ENCODE measurements at regions not wholly inside any gene's neighbourhood (a gene's known extent, or its start where the extent isn't known, plus 50 kb on each side); places are given as distances from the start of the nearest gene placed in this dataset.
"Not testable (repeated sequence)": the region's sequence is repeated elsewhere in the genome, so short reads cannot be mapped to it uniquely, and the experiment has no call there.

DNA sequence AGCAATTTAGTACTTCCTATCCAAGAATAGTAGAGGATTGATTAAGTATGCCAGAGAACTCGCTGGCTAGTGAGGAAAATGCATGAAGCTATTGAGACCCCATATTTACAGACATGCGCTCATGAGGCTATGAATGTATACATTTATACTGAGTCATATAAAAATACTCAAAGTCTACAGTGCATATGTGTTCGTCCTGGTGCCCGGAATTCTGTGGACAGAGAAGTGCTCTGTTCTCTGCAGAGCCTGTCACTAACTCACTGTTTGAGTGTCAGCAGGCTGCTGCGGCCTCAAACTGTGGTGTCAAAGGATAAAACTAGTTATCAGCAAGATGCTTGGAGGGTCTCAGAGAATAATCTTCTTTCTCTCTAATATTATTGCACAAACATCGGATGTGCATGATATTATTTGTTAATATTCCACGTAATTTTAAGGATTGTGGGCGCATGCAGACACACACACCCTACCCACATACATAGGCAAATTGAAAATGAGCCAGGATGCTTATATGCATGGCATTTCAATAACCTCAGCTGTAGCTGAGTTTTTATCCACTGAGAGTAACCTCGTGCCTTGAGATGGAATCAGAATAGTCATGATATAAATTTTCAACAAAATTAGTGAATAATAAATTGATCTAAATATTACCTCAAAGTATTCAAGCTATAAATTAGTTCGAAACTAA is 50.0 kb upstream of the TSC22D2 start:
- DNase-seq (ENCODE audit: low read depth in 3 of 3) = no peak

DNA sequence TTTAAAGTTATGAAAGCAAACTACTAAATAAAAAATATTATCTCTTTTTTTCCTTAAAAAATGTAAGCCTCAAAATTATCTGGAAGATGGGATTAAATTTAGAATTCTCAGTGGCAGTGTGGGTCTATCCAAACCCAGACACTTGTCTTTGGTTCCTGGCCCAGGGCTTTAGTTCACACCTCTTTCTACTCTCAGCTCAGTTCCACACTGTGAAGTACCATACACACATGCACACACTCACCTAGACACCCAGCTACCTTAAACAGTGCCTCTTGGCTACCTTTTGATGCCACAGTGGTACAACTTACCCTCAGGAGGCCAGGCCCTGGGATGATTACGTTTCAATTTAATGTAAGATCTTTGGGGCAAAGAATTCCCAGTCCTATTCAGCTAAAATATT is 51.0 kb upstream of the TSC22D2 start:
- DNase-seq (ENCODE audit: low read depth in 3 of 3) = no peak

DNA sequence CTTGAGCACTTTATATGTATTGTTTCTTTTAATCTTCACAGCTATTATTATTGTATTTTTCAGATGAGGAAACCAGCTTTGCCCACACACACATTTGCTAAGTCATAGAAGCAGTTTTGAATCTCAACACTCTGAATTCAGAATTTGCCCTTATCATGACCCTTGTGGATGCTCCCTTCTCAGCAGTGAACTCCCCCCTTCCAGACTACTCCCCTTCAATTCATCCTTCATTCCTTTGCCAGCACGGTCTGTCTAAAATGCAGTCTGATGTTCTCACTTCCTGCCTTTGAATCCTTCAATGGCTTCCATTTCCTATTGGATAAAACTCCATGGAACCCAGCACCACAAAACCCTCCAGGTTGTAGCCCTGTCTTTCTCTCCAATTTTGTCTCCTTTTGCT is 52.5 kb upstream of the TSC22D2 start:
- DNase-seq (ENCODE audit: low read depth in 3 of 3) = no peak

DNA sequence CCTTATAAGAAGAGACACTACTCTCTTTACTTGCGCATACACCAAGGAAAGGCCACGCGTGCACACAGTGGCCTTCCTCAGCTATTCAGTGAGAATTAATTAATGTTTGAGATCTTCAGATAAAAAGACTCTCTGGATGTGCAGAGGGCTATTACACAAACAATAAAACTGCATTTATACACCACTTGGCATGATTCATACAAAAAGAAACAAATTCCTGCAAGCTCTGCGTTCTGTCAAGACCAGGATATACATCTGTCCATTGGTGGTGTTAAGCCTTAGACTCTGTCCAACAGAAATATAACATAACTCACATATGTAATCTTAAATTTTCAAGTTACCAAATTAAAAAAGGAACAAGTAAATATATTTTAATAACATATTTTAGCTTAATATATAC is 55.2 kb upstream of the TSC22D2 start:
- DNase-seq (ENCODE audit: low read depth in 3 of 3) = no peak

DNA sequence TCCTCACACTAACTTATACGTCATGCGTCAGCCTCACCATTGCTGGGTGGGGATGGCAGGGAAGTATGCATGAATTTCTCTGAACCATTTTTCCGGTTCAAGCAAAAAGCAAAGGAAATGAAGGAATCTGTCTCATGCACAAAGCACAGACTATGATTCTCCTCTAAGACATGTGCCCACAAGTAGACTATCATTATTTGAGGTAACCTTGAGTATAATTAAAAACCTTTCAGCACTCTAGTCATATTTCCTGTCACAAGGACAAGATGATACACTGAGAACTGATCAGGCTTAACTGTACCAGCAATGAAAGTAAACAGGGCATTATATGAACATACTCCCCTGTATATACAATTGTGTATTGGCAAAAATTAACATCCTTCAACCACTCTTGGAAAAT is 56.7 kb upstream of the TSC22D2 start:
- no peak for DNase-seq (ENCODE audit: low read depth in 3 of 3)

DNA sequence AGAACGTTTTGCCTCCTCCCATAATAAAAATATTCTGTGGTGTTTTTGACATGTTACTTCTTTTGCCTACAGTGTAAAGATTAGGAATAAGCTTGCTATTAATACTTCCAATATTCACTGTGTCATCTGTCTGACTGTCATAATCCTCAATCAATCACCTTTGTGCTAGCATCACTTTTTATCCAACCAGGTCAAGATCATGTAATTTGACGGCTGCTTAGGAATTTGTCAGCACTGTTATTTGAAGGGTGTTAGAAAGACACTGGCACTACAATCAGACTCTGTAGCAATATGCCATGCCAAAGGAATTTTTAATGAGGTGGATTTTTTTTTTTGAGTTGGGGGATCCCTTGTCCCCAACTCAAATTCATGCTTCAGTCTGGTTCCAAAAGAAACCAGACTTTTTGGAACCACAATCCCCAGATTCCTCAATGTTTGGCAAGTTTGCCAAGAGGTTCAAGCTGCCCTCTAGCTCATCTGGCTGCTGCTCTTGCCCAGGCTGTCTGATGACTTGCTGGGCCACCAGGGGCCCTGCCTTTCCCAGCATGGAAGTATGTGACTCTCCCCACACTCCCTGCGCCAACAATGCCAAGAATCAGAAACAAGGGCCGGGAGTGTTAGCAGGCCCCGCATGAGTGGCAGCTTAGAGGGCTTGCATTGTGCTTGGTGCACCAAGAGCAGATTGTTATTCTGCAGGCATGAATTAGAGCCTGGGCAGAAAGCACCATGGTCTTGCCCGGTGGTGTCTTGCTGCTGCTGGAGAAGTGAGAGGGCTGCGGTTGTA is 58.6 kb upstream of the TSC22D2 start:
- no peak for DNase-seq (ENCODE audit: low read depth in 3 of 3)

DNA sequence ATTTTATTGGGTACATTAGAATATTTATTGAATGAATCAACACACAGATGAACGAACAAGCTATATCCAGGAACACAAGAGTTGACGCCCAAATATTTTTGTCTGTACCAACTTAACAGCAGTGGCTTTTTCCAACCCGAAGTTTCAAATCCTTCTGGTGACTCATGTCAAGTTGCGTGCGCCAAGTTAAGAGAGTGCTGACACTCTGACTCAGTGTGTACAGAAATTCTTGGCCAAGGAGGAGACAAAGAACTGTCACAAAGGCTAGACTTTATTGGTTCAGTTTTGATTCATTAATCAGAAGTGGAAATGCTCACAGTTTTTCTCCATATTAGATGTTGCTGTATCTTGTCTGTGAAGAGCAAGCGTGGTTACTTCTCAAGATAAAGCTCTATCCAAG is 59.6 kb upstream of the TSC22D2 start:
- DNase-seq (ENCODE audit: low read depth in 3 of 3) = no peak

DNA sequence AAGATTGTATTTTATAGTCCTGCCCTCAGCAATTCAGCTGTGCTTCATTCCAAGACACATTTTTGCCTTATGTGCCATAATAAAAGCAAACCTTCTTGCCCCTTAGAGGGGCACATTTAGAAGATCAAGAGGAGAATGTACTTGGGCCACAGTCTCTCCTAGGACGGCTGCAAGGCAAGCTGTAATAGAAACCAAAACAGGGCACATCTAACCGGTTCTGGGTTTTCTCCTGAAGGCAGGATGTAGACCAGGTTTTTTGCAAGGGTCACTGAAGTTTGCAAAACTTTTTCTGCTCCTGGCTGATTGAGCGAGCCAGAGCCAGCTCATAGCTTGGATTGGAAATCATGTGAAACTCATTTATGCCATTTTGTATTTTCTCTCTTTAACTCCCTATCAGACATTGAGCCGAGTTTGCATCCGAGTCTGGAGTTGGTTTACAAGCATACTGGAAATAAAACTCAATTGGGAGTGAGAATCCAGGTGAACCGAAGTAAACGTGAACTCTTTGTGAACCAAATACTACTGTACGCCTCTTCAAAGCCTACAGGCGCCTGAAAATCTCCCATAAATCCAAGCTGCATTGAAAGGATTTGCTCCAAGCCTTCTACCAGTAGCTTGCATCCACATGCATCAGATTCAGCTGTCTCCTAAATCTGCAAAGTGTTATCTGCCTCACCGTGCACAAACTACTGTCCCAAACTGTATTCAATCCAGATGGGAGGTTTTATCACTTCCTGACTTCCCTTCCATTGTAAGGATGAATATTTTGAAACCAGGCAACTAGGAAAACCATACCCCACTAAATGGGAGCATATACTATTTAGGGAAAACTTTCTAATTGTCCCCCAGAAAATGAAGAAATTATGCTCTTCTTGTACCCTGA is 60.9 kb upstream of the TSC22D2 start:
- no peak for DNase-seq (ENCODE audit: low read depth in 3 of 3)

DNA sequence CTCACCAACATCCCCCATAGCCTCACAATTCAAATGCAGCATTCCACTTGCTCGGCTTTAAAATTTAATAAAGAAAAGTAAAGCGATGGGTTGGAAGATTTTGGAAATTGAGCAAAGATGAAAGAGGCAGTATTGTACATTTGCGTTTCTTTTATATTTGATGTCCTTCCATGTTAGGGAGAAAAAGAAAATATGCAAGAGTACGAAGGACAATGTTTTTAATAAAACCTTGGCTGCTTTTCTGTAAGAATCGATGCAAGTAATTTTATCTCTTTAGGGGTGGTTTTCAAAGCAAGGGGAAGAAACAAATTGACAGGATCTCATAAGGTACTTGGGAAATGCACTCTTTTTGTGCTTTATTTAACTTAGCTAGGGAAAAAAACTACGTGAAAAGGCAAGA is 61.8 kb upstream of the TSC22D2 start:
- no peak for DNase-seq (ENCODE audit: low read depth in 3 of 3)

DNA sequence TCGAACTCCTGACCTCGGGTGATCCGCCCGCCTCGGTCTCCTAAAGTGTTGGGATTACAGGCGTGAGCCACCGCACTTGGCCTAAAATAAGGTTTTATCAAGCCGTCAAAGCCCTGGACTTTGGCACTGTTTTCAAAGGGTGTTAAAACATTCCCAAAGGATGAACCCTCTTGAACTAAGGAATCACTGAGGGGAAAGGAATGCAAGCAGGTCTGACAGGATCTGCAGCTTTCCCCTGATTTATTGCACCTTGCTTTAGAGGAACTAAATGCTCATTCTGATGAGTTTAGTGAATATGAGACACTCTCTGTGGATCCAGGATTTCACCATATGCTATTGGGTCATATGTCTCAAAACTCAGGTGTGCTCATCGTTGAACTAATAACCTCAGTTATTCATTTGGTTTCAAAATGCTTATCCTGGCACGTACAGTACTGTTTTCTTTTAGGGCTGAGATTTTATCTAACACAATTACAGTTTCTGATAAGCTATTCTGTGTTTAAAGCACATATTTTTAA is 63.0 kb upstream of the TSC22D2 start:
- no peak for DNase-seq (ENCODE audit: low read depth in 3 of 3)

DNA sequence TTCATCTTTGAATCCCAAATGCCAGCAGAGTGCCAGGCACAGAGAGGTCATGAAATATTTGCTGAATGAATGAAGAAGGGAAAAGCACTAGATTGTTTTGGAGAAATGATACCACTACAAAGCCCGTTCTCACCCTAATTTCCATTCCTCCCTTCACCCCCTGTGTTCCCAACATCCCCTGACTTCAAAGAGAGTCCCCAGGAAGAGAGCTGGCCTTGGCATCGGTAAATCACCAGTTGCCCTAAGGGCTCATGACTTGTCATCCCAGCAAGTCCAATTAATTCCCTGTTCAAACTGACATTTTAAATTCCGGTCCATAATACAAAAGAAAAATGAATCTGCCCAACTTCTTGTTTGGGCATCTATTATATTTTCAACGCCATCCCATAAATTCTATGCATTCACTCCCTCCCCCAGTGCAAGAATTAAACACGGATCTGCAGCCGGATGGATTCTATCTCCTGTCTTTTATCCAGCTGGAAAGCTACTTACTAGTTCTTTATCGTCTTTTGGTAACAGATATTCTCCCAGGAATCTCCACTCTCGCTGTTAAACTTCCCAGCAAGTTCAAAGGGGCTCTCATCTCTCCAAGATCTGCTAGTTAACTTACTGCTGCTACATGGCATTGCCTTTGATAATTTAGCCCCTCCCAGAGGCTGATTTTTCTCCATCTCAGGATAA is 63.9 kb upstream of the TSC22D2 start:
- DNase-seq (ENCODE audit: low read depth in 3 of 3) = no peak

DNA sequence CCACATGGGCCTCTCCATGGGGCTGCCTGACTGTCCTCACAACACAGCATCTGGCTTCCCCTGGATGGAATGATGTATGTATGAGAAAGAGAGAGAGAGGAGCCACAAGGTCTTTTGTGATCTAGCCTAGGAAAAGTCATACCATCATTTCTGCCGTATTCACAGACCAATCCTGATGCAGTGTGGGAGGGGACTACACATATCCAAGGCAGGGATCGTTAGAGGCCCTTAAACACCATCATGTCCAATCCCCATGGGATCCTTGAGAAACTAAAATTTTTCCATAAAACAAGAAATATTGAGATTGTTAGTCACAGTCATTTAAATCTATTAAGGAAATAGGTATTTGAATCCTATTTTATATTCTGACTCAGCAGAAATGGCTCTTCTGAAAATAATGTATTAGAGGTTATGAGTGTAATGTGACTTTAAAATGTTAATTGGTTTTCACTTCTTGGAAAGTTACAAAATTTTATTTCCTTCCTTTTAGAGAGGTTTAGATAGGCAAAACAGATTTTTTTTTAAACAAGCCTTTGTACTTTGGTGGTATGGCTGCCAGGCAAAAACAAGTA is 65.1 kb upstream of the TSC22D2 start:
- no peak for DNase-seq (ENCODE audit: low read depth in 3 of 3)

DNA sequence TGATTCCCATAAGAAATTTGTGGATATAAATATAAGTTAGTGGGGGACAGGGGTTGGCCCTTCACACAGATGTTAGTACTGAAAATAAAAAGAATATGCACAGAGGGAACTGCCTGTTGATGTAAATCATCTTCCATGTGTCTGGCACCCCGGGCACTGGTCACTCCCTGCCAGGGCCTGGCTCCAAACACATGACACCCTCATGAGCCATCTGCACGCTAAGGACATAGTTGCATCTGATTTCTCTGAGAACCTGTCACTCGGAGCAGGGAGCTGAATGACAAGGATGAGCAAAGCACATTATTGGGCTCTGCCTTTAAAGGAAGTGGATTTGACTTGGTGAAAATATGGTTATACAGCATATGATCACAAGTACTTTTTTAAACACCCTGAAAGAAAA is 66.2 kb upstream of the TSC22D2 start:
- DNase-seq (ENCODE audit: low read depth in 3 of 3) = no peak

DNA sequence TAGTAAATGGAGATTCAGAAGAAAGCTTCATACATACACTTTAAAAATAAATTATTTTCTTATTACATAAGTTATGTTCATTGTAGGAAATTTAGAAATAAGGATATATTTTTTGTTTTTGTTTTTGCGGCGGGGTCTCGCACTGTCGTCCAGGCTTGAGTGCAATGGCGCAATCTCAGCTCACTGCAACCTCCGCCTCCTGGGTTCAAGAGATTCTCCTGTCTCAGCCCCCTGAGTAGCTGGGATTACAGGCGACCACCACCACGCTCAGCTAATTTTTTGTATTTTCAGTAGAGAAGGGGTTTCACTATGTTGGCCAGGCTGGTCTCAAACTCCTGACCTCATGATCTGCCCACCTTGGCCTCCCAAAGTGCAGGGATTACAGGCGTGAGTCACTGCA is 71.7 kb upstream of the TSC22D2 start:
- not testable (repeated sequence) for DNase-seq (ENCODE audit: low read depth in 3 of 3)

DNA sequence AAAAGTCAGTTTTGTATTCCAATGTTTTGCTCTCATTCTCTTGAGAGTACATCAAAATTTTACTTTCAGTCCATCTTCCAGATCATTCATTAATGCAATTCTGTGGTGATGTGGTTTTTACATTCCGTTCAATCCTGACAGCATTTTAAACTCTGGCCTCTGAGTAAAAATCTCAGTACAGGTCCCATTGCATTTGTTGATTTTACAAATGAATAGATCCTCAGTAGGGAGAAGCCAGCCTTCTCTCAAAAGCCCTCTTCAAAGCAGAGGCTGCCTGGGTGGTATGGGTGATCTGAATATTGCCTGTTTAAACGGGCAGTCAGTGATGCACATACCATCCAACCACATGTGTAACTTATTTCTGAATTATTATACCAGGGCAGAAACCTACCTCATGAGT is 72.5 kb upstream of the TSC22D2 start:
- no peak for DNase-seq (ENCODE audit: low read depth in 3 of 3)

DNA sequence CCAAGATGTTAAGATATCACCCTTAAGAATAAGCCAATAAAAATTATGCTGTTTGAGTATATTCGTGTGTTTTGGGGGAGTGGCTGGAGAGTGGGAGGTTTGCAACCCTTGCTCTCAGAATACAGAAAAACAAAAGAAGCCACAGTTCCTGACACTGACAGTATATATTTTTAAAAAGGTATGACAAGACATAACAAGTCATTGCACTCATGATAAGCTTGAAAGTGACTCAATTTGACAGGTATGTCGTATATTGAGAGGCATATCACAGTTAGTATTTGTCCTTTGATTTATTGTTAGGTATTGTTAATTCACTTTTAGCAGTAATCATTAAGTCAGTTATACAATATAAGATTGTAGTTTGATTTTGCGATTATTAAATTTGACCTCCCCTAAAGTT is 73.1 kb upstream of the TSC22D2 start:
- DNase-seq (ENCODE audit: low read depth in 3 of 3) = no peak

DNA sequence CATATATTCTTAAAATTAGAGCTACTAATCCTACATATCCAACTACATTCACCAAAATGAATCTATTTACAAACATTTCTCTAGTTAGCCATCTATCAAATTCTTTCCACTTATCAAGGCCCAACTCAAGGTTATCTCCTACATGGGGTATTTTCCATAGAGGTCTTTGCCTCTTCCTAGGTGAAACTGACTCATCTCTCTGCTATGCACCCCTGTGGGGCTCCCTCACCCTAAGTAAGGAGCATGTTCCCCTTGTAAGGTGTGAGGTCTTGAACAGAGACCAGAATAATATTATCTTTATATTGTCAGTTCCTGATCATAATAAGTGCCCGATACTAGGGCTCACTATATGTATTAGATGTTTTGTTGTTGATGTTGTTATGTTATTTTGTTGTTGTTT is 74.6 kb upstream of the TSC22D2 start:
- no peak for DNase-seq (ENCODE audit: low read depth in 3 of 3)

DNA sequence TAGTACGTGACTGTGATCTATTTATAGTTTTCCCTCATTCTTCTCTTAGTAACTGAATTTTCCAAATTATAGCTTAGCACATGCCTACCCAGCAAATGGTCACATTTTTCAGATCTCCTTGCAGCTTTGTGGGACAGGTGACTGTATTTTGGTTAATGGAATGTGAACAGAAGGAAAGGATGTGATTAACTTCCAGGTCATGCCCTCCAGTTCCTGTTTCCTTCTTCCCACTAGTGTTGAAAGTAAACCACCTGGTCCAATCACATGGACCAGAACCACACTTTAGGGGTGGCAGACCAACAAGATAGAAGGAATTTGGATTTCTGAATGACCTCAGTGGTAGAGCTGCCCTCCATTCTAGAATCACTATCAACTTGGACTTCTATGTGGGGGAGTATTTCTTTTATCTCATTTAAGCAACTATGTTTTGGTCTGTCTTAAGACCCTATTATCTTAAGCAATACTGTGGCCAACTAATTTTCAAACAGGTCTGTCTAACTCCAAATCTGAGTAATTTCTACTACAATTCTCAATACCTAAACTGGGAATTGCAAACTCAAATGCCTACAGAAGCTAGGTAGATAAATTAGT is 76.0 kb upstream of the TSC22D2 start:
- no peak for DNase-seq (ENCODE audit: low read depth in 3 of 3)

DNA sequence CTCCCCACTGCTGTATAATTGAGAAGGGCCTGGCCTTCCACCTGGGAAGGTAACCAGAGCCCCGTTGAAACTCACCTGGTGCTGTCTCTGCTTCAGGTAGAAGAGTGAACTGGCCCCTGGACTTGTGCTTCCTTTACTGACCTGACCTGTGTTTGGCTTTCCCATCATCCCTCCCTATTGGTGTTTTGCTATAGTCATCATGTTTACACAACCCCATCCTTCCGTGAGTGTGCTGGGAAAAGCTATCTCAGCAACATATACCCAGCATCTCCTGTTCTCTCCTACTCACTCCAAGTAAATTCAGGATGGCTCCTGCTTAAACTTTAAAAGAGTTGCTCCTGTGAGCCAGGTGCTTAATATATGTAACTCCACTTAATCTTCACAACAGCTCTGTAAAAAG is 77.2 kb upstream of the TSC22D2 start:
- no peak for DNase-seq (ENCODE audit: low read depth in 3 of 3)

DNA sequence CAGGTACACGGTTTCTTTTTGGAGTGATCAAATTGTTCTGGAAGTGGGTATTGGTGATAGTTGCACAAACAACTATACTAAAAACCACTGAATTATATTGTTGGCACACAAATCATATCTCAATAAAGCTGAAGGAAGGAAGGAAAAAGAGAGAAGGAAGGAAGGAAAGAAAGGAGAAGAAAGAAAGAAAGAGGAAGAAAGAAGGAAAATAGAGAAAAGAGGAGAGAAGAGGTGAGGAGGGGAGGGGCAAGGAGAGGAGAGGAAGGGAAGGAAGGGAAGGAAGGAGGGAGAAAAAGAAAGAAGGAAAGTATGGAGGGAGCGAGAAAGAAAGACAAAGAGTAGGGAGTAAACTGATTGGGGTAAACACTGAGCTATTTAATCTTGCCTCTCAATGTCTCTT is 77.9 kb upstream of the TSC22D2 start:
- no peak for DNase-seq (ENCODE audit: low read depth in 3 of 3)

DNA sequence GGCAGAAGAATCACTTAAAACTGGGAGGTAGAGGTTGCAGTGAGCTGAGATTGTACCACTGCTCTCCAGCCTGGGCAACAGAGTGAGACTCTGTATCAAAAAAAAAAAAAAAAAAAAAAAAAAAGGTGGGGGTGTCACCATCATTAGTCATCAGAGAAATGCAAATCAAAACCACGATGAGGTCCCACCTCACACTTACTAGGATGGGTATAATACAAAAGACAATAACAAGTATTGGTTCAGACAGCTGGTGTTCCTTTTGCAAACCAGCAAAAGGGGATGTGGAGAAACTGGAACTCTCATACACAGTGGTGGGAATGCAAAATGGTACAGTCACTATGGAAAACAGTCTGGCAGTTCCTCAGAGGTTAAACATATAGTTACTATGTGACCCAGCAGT is 78.7 kb upstream of the TSC22D2 start:
- DNase-seq (ENCODE audit: low read depth in 3 of 3) = no peak

Data from stimulated activated CD4-positive, alpha-beta T cell treated with anti-CD3 and anti-CD28 coated beads, TNF-alpha, amount 100 ng/mL, for 4 hours (primary cell).